MG63 (cell line): ENCODE measurements at regions not wholly inside any gene's neighbourhood (a gene's known extent, or its start where the extent isn't known, plus 50 kb on each side); places are given as distances from the start of the nearest gene placed in this dataset.
A peak's percentile ranks its signal among the peaks of the same experiment; 100 is the strongest.
"Not testable (repeated sequence)": the region's sequence is repeated elsewhere in the genome, so short reads cannot be mapped to it uniquely, and the experiment has no call there.

Experiments used
- DNase-seq: peaks from one replicate; pipeline ENCODE4 v3.0.0-alpha.2; 2020
- H3K27me3 ChIP-seq: fragments of 250-450 bp; sonication (Bioruptor Pico); 2 replicates; pipeline ENCODE4 v1.5.1; 2020; ENCODE audit warnings: mild to moderate bottlenecking, moderate library complexity
- H3K36me3 ChIP-seq: fragments of 250-450 bp; sonication (Bioruptor Pico); 2 replicates; pipeline ENCODE4 v1.5.1; 2020; ENCODE audit warnings: mild to moderate bottlenecking, moderate library complexity
- H3K4me3 ChIP-seq: fragments of 250-450 bp; sonication (Bioruptor Pico); 2 replicates; pipeline ENCODE4 v1.5.1; 2020; ENCODE audit warnings: mild to moderate bottlenecking, moderate library complexity
- H3K9me3 ChIP-seq: fragments of 250-450 bp; sonication (Bioruptor Pico); 2 replicates; pipeline ENCODE4 v1.5.1; 2020; ENCODE audit warnings: mild to moderate bottlenecking, moderate library complexity

DNA sequence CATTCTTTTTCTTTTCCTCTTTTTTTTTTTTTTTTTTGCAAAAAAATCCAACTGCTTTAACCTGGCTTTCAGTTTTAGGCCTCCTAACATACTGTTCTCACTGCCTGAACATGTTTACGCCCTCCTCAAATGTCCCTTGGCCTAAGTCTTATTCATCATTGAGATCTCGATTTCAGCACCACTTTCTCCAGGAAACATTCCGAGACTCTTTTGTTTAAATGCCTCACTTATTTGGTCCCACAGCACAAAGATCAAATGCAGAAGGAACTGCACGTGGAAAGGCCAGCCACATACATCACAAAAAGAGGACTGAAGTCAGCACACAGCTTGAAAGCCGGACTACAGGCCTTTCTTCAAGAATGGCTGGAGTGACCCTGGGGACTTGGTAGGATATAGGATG is 79.2 kb upstream of the POMP start:
- Histone ChIP-seq H3K9me3 (no peaks in the 10 kb centered on the region), H3K4me3 (no peak overlapping the region), H3K27me3 (no peaks in the 10 kb centered on the region), H3K36me3 (no peaks in the 10 kb centered on the region)
- DNase-seq, result no peak

DNA sequence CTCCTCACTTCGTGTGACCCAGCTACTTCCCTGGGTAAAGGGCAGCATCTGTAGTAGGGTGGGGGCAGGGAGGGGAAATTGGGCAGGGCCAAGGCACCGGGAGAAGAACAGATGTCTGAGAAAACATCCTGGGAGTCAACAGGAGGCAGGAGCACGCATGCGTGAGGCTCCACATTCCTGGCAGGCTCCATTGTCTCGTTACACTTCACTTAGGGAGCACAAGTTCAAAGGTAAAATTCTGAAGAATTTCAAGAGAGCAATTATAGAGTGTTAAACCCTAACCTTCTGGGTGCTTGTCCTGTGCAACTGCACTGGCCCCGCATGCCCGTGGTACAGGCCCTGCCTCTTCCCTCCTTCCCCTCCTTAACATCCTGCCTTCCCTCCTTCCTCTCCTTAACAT is 79.6 kb upstream of the POMP start:
- H3K9me3 ChIP-seq, result no peaks in the 10 kb centered on the region
- H3K4me3 ChIP-seq, result no peak overlapping the region
- DNase-seq, result no peak
- no peaks in the 10 kb centered on the region for H3K27me3 ChIP-seq
- no peaks in the 10 kb centered on the region for H3K36me3 ChIP-seq

GRCh38 chr13:28576067-28576466 is 81.1 kb upstream of the FLT1 start:
- Histone ChIP-seq H3K27me3 (no peaks in the 10 kb centered on the region), H3K4me3 (no peak overlapping the region), H3K36me3 (no peaks in the 10 kb centered on the region), H3K9me3 (no peaks in the 10 kb centered on the region)
- DNase-seq, result no peak

DNA sequence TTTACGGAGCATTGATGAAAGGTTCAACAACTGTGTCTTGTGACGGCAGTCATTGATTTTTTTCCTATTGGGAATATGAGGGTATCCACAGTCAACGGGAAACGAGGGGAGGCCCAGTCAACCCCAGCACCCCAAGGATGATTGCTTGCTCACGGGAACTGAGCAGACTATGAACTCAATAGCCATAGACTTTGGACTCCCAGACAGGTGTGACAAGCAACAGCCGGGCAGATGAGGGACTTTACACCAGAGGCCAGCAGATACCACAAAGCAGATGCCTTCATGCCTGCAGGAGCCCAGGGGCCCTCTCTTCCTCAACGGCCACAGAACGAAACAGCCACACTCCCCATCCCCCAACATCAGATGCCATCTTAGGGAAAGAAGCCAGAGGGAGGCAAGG is 80.3 kb upstream of the FLT1 start:
- no peaks in the 10 kb centered on the region for H3K9me3 ChIP-seq
- no peak overlapping the region for H3K4me3 ChIP-seq
- DNase-seq, result no peak
- H3K36me3 ChIP-seq, result no peaks in the 10 kb centered on the region
- no peaks in the 10 kb centered on the region for H3K27me3 ChIP-seq

DNA sequence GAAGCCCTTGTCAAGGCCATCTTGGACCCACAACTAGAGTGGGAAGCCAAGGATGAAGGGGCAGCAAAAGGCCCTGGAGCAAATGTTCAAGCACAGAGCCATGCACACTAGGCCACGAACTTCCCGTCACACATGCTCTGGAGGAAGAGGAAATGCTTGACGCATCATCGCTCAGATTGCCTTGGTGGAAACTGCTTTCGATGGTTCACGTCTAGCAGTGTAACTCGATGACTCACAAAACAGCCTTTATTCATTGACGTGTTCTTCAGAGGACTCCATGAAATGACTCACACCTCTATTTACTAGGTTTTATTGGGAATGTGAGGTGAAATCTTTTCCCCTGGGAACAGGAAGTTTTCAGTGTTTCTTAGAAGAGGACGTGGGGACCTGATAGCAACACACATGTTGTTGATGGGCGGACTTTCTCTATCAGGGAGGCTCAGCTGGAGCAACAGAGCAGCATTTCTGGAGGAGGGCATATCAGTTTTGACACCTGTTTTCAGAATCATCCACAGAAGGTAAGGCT is 79.8 kb upstream of the FLT1 start:
- H3K9me3 ChIP-seq, result no peaks in the 10 kb centered on the region
- H3K27me3 ChIP-seq, result no peaks in the 10 kb centered on the region
- H3K4me3 ChIP-seq, result no peak overlapping the region
- H3K36me3 ChIP-seq, result no peaks in the 10 kb centered on the region
- peak; percentile 44 for DNase-seq

DNA sequence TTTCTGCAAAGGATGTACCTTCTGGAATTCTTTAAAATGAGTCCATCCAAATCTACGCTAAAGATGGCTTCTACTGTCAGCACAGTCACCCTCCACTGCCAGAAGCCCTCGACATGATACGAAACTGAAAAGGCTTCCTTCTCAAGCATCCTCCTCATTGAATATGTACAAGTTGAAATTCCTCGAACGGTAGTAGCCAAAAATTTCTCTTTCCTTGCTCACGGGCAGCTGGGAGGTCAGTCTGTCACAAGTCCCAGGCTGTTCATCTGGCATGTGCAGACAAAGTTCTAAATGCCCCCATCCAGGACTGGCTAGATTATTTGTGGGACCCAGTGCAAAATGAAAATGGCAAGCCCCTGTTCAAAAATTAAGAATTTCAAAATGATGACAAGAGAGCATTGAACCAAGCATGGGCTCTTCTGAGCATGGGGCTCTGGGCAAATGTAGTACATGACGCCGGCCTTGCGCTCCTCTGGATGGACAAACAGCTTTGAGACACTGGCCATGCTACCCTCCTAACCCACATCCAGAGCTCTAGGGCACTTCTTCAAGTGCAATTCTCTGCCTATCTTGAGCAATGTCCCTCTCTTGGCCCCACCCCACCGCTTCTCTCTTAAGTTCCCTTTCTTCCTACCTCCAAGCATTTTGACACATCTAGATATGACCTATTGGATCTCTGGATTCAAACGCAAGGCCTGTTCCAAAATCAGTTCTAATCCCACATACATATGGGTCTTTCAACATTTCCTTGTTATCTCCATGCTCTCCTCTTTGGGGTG is 78.9 kb upstream of the FLT1 start:
- Histone ChIP-seq H3K27me3 (no peaks in the 10 kb centered on the region), H3K9me3 (no peaks in the 10 kb centered on the region), H3K4me3 (no peak overlapping the region), H3K36me3 (no peaks in the 10 kb centered on the region)
- DNase-seq, result no peak

- H3K9me3 ChIP-seq, result no peaks in the 10 kb centered on the region
- no peak for DNase-seq
- no peaks in the 10 kb centered on the region for H3K27me3 ChIP-seq
- no peak overlapping the region for H3K4me3 ChIP-seq
- H3K36me3 ChIP-seq, result no peaks in the 10 kb centered on the region
These were observed 77.9 kb upstream of the FLT1 start for GRCh38 chr13:28572871-28573270.

- H3K27me3 ChIP-seq, DNase-seq, H3K9me3 ChIP-seq, H3K4me3 ChIP-seq, H3K36me3 ChIP-seq: not testable (repeated sequence)
These were observed 75.4 kb upstream of the FLT1 start for GRCh38 chr13:28570356-28570755.

GRCh38 chr13:28569886-28570285 is 75.0 kb upstream of the FLT1 start:
- no peak overlapping the region for H3K4me3 ChIP-seq
- no peaks in the 10 kb centered on the region for H3K27me3 ChIP-seq
- H3K36me3 ChIP-seq, result no peaks in the 10 kb centered on the region
- DNase-seq, result no peak
- no peaks in the 10 kb centered on the region for H3K9me3 ChIP-seq

DNA sequence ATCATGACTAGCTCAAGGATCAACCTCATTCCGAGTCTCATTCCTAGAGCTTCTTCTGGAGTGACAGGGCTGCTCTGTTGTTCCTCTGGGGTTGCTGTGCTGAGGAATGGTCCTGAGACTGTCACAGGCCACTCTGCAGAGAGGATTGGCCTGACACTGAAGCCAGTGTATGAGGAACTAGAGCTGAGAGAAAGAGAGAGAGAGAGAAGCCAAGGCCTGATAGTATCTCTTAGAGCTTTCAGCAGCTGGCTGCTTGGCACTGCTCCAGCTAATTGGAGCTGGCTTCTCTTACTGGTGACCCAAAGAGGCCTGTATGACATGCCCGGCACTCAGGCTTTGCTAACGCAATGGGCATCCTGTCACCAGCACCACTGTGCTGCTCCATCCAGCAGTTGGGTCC is 73.4 kb upstream of the FLT1 start:
- Histone ChIP-seq H3K27me3 (no peaks in the 10 kb centered on the region), H3K36me3 (no peaks in the 10 kb centered on the region), H3K4me3 (no peak overlapping the region), H3K9me3 (no peaks in the 10 kb centered on the region)
- DNase-seq, result no peak

DNA sequence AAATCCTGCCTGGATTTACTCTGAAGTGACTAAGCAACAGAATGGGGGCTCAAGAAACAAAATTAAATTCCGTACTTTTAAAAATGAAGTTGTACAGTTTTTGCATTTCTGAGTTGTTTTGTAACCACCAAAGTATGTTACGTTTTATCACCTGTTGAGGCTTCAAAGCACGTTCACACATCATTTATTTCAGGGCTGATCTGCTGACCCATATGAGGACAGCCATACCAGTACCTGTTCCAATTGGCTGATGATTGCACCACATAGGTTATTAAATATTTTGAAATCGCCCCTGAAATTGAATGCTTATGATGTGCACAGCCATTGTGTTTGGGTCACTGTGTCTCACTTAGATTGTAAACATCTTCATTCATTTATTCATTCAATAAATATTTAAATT is 72.0 kb upstream of the FLT1 start:
- no peaks in the 10 kb centered on the region for H3K36me3 ChIP-seq
- H3K4me3 ChIP-seq, result no peak overlapping the region
- DNase-seq, result no peak
- H3K9me3 ChIP-seq, result no peaks in the 10 kb centered on the region
- no peaks in the 10 kb centered on the region for H3K27me3 ChIP-seq

GRCh38 chr13:28566283-28566682 is 71.4 kb upstream of the FLT1 start:
- no peak for DNase-seq
- Histone ChIP-seq H3K27me3 (no peaks in the 10 kb centered on the region), H3K36me3 (no peaks in the 10 kb centered on the region), H3K9me3 (no peaks in the 10 kb centered on the region), H3K4me3 (no peak overlapping the region)

- no peaks in the 10 kb centered on the region for H3K36me3 ChIP-seq
- DNase-seq, result no peak
- H3K27me3 ChIP-seq, result no peaks in the 10 kb centered on the region
- H3K4me3 ChIP-seq, result no peak overlapping the region
- H3K9me3 ChIP-seq, result no peaks in the 10 kb centered on the region
These were observed 69.1 kb upstream of the FLT1 start for GRCh38 chr13:28564030-28564429.

- H3K4me3 ChIP-seq, result no peak overlapping the region
- no peak for DNase-seq
- H3K9me3 ChIP-seq, result no peaks in the 10 kb centered on the region
- no peaks in the 10 kb centered on the region for H3K36me3 ChIP-seq
- H3K27me3 ChIP-seq, result no peaks in the 10 kb centered on the region
These were observed 68.7 kb upstream of the FLT1 start for GRCh38 chr13:28563609-28564008.

DNA sequence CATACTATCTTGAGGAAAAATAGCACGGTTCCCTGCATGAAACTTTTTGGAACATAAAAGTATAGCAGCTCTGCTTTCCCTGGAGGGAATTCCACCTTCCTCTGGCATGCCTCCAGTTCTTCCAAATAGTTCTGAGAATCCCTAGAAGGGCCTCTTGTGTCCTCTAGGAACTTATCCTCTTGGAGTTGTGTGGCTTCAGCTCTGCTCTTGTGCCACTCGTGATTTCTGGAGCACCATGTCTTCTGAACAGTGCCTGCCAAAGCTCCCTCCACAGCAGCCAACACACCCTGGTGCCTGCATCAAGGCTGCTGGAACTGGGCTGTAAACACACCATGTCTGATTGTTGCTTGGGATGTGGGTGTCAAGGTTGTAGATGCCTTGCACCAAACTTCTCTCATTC is 65.7 kb upstream of the FLT1 start:
- Histone ChIP-seq H3K9me3 (no peaks in the 10 kb centered on the region), H3K36me3 (no peaks in the 10 kb centered on the region), H3K27me3 (no peaks in the 10 kb centered on the region), H3K4me3 (no peak overlapping the region)
- DNase-seq, result no peak

DNA sequence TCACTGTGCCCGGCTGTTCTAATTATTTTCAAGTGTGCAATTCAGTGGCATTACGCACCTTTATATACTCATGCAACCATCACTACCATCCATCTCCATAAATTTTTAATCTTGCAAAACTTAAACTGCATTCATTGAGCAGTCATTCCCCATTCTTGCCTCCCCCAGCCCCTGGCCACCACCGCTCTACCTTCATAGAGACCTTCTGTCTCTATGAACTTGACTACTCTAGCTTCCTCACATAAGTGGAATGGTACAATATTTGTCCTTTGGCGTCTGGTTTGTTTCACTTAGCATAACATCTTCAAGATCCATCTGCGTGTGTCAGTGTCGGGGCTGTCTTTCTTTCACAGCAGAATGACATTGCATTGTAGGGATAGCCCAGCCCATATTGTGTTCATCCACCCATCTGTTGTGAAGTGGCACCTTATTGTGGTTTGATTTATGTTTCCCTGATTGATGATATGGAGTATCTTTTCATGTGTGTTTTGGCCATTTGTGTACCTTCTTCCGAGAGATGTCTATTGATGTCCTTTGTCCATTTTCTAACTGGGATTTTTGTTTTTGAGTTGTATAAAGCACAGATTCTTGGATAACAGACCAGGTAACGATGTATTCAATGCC is 64.8 kb upstream of the FLT1 start:
- Histone ChIP-seq H3K36me3 (no peaks in the 10 kb centered on the region), H3K4me3 (no peak overlapping the region), H3K27me3 (no peaks in the 10 kb centered on the region), H3K9me3 (no peaks in the 10 kb centered on the region)
- DNase-seq, result no peak

DNA sequence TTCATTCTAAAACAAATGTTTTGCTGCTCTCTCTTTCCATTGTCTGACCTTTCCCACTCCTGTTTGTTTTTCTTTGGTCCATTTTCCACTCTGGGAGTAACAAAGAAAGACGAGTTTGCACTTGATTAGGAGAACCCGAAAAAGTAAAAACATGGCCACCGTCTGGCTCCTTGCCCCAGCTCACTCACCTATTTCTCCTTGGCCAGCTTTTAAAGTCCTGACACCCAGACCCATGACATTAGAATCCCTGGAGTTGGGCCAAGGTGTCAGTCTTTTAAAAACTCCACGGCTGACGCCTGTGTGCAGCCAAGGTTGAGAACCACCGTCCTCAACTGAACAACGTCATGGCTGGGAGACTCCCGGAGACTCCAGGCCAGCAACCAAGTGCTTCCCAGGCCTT is 63.6 kb upstream of the FLT1 start:
- no peaks in the 10 kb centered on the region for H3K27me3 ChIP-seq
- no peak for DNase-seq
- H3K9me3 ChIP-seq, result no peaks in the 10 kb centered on the region
- H3K36me3 ChIP-seq, result no peaks in the 10 kb centered on the region
- H3K4me3 ChIP-seq, result no peak overlapping the region
